HCT116 (cell line): ENCODE measurements at regions not wholly inside any gene's neighbourhood (a gene's known extent, or its start where the extent isn't known, plus 50 kb on each side); places are given as distances from the start of the nearest gene placed in this dataset.

Source experiments
- ATAC-seq: fragments of 200-7000 bp; cut with Tn5 transposase; 2 replicates; pipeline ENCODE4 v1.9.1; 2020; ENCODE audit warnings: mild to moderate bottlenecking, moderate library complexity
- BruUV-seq: library from RNA; stranded (reverse); fragments of 400-500 nt; replicated peaks from 2 replicates; lab custom pipeline; 2021; lab: Mats Ljungman, UMichigan
- CTCF ChIA-PET: fragments of 300-600 bp; sonication (Branson Sonifier 250); formaldehyde crosslinking; loops from one replicate; lab custom pipeline; 2021; ENCODE audit warnings: antibody characterized with exemption; lab: Charles Lee
- POLR2A ChIA-PET: fragments of 300-600, 350-600 bp; sonication (Branson Sonifier 250); formaldehyde crosslinking; loops from one replicate; lab custom pipeline; 2021; ENCODE audit warnings: antibody characterized with exemption; lab: Charles Lee
- RAD21 ChIA-PET, 2 experiments: fragments of 300-600 bp; sonication (Branson Sonifier 250); formaldehyde crosslinking; loops; one replicate each; lab custom pipeline; 2023; ENCODE audit warnings: low total read pairs in 2 of 2; ENCODE audit not compliant: uncharacterized antibody in 2 of 2, unreplicated experiment in 2 of 2, low non-redundant PET in 1 of 2; lab: Charles Lee
- DNase-seq: peaks from one replicate; pipeline ENCODE4 v3.0.0-alpha.2; 2010; ENCODE audit warnings: low read depth, low spot score
- H2AFZ ChIP-seq: fragments of 200-600 bp; shearing (Covaris generic), sonication (generic); 2 replicates; pipeline ENCODE4 v1.6.1; 2017; ENCODE audit warnings: low read depth, mixed run types, mixed read lengths, antibody characterized with exemption, low read length; ENCODE audit not compliant: poor library complexity, severe bottlenecking
- H3K27ac ChIP-seq: 2 replicates; pipeline ENCODE4 v1.5.1; 2012; ENCODE audit warnings: low read depth, low read length
- H3K27me3 ChIP-seq: fragments of 200-600 bp; sonication (generic); 2 replicates; pipeline ENCODE4 v1.6.1; 2016; ENCODE audit warnings: mixed run types, low read length, mixed read lengths; ENCODE audit not compliant: insufficient read depth
- H3K36me3 ChIP-seq, 2 experiments: fragments of 200-500 bp in 1 of 2; fragments of 200-600 bp in 1 of 2; sonication (Bioruptor generic) in 1 of 2; sonication (generic) in 1 of 2; 2 replicates each; pipeline versions ENCODE4 v1.5.1 to v1.6.1; 2014 to 2016; ENCODE audit warnings: low read length in 2 of 2, inconsistent platforms in 1 of 2, mixed read lengths in 1 of 2, mixed run types in 1 of 2; ENCODE audit not compliant: insufficient read depth in 2 of 2, control insufficient read depth in 1 of 2
- H3K4me1 ChIP-seq, 2 experiments: fragments of 200-600 bp in 1 of 2; sonication (generic) in 1 of 2; 2 replicates each; pipeline versions ENCODE4 v1.5.1 to v1.6.1; 2012 to 2017; ENCODE audit warnings: low read length in 2 of 2, inconsistent platforms in 1 of 2, mild to moderate bottlenecking in 1 of 2, mixed read lengths in 1 of 2, mixed run types in 1 of 2, moderate library complexity in 1 of 2; ENCODE audit not compliant: insufficient read depth in 2 of 2, control insufficient read depth in 1 of 2
- H3K4me2 ChIP-seq: fragments of 200-600 bp; sonication (generic); 2 replicates; pipeline ENCODE4 v1.6.1; 2017; ENCODE audit warnings: mixed run types, low read length, mixed read lengths
- H3K4me3 ChIP-seq, 2 experiments: fragments of 200-600 bp in 1 of 2; sonication (generic) in 1 of 2; replicated peaks in 1 of 2; 2 replicates each; pipeline ENCODE4 v1.5.1; 2011 to 2016; ENCODE audit warnings: low read length in 2 of 2, control low read depth in 1 of 2, low read depth in 1 of 2, mild to moderate bottlenecking in 1 of 2, mixed read lengths in 1 of 2, mixed run types in 1 of 2
- H3K79me2 ChIP-seq: fragments of 200-600 bp; sonication (generic); 2 replicates; pipeline ENCODE4 v1.6.1; 2017; ENCODE audit warnings: mild to moderate bottlenecking, mixed run types, low read length, moderate library complexity, mixed read lengths; ENCODE audit not compliant: insufficient read depth
- H3K9ac ChIP-seq: fragments of 200-600 bp; sonication (generic); 2 replicates; pipeline ENCODE4 v1.6.1; 2016; ENCODE audit warnings: low read length, mixed read lengths
- H3K9me2 ChIP-seq: fragments of 200-600 bp; sonication (generic), shearing (Covaris generic); 2 replicates; pipeline ENCODE4 v1.6.1; 2017; ENCODE audit warnings: mixed run types, mild to moderate bottlenecking, moderate library complexity; ENCODE audit not compliant: insufficient read depth
- H3K9me3 ChIP-seq, 2 experiments: fragments of 200-500 bp in 1 of 2; fragments of 200-600 bp in 1 of 2; sonication (Bioruptor generic) in 1 of 2; sonication (generic) in 1 of 2; 2 replicates each; pipeline ENCODE4 v1.6.1; 2014 to 2017; ENCODE audit warnings: low read length in 2 of 2, mixed read lengths in 2 of 2, inconsistent platforms in 1 of 2, low read depth in 1 of 2, mild to moderate bottlenecking in 1 of 2, mixed run types in 1 of 2, moderate library complexity in 1 of 2; ENCODE audit not compliant: control insufficient read depth in 1 of 2, insufficient read depth in 1 of 2
- H4K20me1 ChIP-seq: fragments of 200-600 bp; sonication (generic), shearing (Covaris generic); 2 replicates; pipeline ENCODE4 v1.6.1; 2017; ENCODE audit warnings: mixed run types, mild to moderate bottlenecking, moderate library complexity; ENCODE audit not compliant: insufficient read depth
- ELF1 ChIP-seq: IDR thresholded peaks from 2 replicates; pipeline ENCODE4 v1.6.1; 2012; ENCODE audit warnings: low read depth, borderline replicate concordance
- FOSL1 ChIP-seq: IDR thresholded peaks from 2 replicates; pipeline ENCODE4 v1.6.1; 2012; ENCODE audit warnings: low read depth
- SIN3A ChIP-seq: IDR thresholded peaks from 2 replicates; pipeline ENCODE4 v1.6.1; 2012; ENCODE audit warnings: low read depth
- SRF ChIP-seq: IDR thresholded peaks from 2 replicates; pipeline ENCODE4 v1.6.1; 2012; ENCODE audit warnings: low read depth
- TCF7L2 ChIP-seq: IDR thresholded peaks from 2 replicates; pipeline ENCODE4 v1.7.0; 2011; ENCODE audit warnings: borderline replicate concordance, inconsistent platforms; ENCODE audit not compliant: insufficient read depth, insufficient read length; ENCODE audit errors: extremely low read depth
- intact Hi-C: fragments of 100-400 bp; cut with micrococcal nuclease; formaldehyde crosslinking; loops from 2 replicates; pipeline ENCODE4 v1.10.0; 2022
- TF ChIP-seq, protein P1 (sequence below): IDR thresholded peaks from 2 replicates; pipeline ENCODE4 v1.6.1; 2012; ENCODE audit warnings: low read depth
- TF ChIP-seq, protein P2 (sequence below): IDR thresholded peaks from 2 replicates; pipeline ENCODE4 v1.6.1; 2012

DNA sequence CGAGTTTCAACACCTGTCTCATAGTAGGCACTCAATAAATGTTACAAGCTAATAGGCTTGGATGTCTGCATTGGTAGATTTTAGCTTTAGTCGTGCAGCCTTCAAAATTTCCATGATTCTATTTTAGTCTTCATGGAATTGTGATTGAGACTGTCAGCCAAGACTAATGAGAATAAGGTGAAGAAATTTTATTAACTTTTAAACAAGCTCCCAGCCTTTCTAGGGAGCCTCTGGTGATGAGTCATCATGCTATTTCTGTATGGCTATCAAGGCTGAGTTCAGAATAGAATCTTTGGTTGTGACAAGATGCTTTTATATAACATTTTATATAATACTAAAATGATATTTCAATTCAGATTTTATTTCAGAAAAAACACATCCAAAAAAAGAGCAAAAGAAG is 685.8 kb downstream of the GABRG1 start:
- peaks cover 3 to 24% of the 10 kb centered on the region in 2 experiments; a peak in 2 of 4 replicates for H3K9me3 ChIP-seq
- no peak for ATAC-seq
- CTCF ChIA-PET = no interaction called here

More for the DNA sequence above, 685.8 kb downstream of the GABRG1 start:
- intact Hi-C loops = no loop called here
- no peak for DNase-seq
- H4K20me1 ChIP-seq = no peaks in the 10 kb centered on the region
- H3K4me2 ChIP-seq = no peak overlapping the region
- TF ChIP-seq ELF1 (no peak), SIN3A (no peak), TCF7L2 (no peak), FOSL1 (no peak), SRF (no peak)
- TF ChIP-seq, protein P1, sequence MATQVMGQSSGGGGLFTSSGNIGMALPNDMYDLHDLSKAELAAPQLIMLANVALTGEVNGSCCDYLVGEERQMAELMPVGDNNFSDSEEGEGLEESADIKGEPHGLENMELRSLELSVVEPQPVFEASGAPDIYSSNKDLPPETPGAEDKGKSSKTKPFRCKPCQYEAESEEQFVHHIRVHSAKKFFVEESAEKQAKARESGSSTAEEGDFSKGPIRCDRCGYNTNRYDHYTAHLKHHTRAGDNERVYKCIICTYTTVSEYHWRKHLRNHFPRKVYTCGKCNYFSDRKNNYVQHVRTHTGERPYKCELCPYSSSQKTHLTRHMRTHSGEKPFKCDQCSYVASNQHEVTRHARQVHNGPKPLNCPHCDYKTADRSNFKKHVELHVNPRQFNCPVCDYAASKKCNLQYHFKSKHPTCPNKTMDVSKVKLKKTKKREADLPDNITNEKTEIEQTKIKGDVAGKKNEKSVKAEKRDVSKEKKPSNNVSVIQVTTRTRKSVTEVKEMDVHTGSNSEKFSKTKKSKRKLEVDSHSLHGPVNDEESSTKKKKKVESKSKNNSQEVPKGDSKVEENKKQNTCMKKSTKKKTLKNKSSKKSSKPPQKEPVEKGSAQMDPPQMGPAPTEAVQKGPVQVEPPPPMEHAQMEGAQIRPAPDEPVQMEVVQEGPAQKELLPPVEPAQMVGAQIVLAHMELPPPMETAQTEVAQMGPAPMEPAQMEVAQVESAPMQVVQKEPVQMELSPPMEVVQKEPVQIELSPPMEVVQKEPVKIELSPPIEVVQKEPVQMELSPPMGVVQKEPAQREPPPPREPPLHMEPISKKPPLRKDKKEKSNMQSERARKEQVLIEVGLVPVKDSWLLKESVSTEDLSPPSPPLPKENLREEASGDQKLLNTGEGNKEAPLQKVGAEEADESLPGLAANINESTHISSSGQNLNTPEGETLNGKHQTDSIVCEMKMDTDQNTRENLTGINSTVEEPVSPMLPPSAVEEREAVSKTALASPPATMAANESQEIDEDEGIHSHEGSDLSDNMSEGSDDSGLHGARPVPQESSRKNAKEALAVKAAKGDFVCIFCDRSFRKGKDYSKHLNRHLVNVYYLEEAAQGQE = no peak
- TF ChIP-seq, protein P2, sequence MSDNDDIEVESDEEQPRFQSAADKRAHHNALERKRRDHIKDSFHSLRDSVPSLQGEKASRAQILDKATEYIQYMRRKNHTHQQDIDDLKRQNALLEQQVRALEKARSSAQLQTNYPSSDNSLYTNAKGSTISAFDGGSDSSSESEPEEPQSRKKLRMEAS = no peak
- no peak overlapping the region for H2AFZ ChIP-seq
- H3K4me3 ChIP-seq = no peak overlapping the region
- POLR2A ChIA-PET = no interaction called here
- no peak overlapping the region for H3K9ac ChIP-seq
- no peaks in the 10 kb centered on the region for H3K36me3 ChIP-seq
- H3K27ac ChIP-seq = no peak overlapping the region
- H3K79me2 ChIP-seq = no peaks in the 10 kb centered on the region
- RAD21 ChIA-PET = no interaction called here
- H3K27me3 ChIP-seq = no peaks in the 10 kb centered on the region
- H3K4me1 ChIP-seq = no peaks in the 10 kb centered on the region
- H3K9me2 ChIP-seq = no peaks in the 10 kb centered on the region
- BruUV-seq = no TSS peak
